ENCODE measurements at regions not wholly inside any gene's neighbourhood (a gene's known extent, or its start where the extent isn't known, plus 50 kb on each side); places are given as distances from the start of the nearest gene placed in this dataset.
"Not testable (repeated sequence)": the region's sequence is repeated elsewhere in the genome, so short reads cannot be mapped to it uniquely, and the experiment has no call there.

GRCh38 chr12:131293071-131294015 lies 339.6 kb downstream of the ADGRD1 start:
- DNase-seq = not testable (repeated sequence)

- not testable (repeated sequence) for DNase-seq
Measured at GRCh38 chr12:131294716-131295115, 341.0 kb downstream of the ADGRD1 start.

GRCh38 chr12:131295117-131295516 lies 341.4 kb downstream of the ADGRD1 start:
- not testable (repeated sequence) for DNase-seq

- DNase-seq = not testable (repeated sequence)
Measured at GRCh38 chr12:131295559-131295958, 341.9 kb downstream of the ADGRD1 start.

- DNase-seq = not testable (repeated sequence)
Measured at GRCh38 chr12:131296136-131296535, 342.4 kb downstream of the ADGRD1 start.

DNA sequence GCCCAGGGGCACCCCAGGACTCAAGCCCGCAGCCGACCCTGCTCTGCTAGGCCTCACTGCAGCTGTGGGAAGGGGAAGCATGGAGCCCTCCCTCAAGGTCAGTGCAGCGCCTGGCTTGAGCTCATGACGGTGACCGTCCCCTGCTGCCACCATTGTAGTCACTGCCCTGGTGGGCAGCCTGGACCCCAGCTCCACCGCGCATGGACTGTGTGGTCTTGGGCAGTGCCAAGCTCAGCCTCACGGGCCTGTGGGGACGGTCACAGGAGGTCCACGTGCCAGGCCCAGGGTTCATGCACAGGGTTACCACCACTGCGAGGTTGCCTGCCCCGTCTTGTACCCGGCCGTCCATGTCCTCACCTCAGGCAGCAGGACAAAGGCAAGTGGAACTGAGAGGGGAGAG lies 342.9 kb downstream of the ADGRD1 start:
- not testable (repeated sequence) for DNase-seq

DNA sequence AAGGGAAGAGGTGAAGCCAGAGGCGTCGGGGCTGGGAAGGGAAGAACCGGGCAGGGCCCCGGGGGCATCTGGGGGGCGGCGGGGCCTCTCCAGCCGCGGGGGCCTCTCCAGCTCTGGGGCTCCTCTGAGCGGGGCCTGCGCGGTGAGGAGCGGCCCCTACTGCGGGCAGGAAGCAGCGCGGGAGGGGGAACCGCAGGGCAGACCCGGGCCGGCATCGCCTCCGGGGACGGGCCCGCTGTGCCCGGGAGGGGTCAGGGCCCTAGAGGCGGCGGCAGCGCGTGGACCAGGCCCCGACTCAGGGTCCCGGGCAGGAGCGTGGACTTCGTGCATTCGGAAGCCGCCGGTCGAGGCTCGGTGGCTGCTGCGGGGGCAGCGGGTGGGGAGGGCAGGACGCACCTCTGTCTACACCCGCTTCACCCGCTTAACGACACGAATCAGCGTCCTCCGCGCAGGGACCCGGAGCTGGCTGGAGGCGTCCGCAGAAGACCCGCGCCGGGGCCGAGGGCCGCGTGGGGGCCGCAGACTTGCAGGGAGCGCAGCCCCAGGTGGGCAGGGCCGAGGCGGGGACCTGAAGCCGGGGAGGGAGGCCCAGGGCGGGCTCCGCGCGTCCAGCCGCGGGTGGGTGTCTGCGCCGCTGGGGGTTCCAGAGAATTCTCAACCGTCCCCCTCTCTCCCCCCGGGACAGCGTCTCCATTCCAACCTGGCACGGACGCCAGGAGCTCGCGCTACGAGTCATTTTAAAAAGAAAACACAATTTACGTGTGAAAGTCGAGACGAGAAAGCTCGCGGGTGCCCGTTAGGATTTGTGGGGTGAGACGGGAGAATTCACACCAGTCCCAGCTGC lies 345.0 kb downstream of the ADGRD1 start:
- DNase-seq = not testable (repeated sequence)

DNA sequence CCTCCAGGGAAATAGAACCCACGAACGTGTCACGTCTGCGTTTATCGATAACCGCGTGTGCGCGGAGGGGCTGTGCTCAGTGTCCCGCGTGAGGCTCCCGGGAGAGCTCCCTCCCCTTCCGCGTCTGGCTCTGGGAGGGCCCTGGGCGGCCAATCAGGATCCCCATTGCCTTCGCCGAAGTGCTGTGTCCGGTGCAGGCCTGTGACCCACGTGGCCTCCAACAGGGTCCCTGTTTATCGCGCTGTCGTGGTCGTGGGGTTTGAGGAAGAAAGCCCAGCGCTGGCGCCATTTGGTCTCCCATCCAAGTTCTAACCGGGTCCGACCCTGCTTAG lies 345.6 kb downstream of the ADGRD1 start:
- DNase-seq = not testable (repeated sequence)

DNA sequence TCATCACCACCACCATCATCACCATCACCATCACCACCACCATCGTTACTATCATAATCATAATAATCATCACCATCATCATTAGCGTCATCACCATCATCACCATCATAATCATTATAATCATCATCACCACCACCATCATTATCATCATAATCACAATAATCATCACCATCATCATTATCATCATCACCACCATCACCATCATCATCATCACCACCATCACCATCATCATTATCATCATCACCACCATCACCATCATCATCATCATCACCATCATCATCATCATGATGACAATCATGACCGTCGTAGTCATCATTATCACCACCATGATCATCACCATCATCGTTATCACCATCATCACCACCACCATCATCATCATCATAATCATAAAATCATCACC lies 349.9 kb downstream of the ADGRD1 start:
- DNase-seq = not testable (repeated sequence)

DNA sequence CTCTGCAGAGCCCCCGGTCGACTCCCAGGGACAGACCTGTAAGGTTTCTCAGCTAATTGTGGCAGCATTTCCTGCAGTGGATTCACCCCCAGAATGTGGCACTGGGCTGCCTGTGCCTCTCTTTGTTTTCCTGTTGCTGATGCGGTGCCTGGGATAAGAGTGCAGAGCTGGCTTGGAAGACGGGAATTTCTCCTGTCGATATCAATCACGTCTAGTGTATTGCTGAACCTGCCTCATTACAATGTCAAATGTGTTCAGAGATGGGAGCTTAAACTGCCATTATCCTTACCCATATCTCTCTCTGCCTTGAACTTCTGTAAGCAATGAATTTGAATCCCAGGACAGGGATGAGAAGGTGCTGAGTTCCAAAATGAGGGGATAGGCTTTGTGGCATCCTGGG lies 350.9 kb downstream of the ADGRD1 start:
- DNase-seq = not testable (repeated sequence)

- no peak for DNase-seq
Measured at GRCh38 chr12:131309700-131310099, 356.0 kb downstream of the ADGRD1 start.

DNA sequence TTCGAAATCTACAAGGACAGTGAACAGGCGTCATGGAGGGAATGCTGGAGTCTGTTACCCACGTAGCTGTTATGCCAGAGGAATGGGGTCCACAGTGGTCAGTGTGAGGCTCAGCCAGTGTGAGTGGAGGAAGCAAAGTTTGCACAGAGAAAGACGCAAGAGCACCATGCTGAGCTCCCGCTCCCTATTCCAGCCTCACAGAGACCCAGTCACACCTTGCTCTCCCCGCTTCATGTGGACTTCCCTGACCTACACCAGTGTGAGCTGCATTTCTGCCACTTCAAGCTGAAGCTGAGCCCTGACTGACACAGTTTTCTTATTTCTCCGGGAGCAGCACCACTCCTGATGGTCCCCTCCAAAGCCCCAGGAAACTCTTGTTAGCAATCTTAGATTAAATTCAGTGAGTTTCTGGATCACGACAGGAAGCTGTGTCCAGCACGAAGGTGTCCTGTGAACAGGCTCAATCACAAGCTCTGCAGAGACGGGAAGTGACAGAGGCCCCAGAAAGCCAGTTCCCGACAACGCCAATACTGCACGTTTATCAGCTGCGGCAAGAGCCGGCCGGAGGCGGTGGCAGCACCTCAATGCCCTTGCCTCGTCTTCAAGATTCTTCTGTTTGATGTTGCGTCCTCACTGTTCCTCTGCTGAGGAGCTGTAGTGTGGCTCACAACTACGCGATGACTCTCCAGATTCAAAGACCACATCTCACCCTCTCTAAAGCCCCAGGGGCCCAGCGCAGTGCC lies 356.7 kb downstream of the ADGRD1 start:
- not testable (repeated sequence) for DNase-seq

GRCh38 chr12:131311279-131311722 lies 357.6 kb downstream of the ADGRD1 start:
- DNase-seq = not testable (repeated sequence)

DNA sequence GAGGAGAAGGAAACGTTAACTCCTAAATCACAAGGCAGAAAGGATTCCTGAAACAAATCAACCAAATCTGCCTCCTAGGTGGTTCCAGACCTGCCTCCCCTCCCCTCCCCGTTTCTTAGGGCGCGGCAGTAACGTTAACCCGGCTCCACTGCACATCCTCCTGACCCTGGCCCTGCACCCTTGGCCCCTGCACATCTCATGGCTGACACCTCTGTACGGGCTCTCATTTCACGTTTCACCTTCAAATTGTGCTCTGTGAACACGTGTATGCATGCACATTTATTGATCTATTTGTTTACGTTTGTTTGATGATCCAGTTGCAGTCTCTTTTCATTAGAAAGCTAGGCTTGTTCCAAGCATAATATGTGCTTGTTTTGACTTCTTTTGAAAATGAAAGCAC lies 358.1 kb downstream of the ADGRD1 start:
- DNase-seq = no peak

DNA sequence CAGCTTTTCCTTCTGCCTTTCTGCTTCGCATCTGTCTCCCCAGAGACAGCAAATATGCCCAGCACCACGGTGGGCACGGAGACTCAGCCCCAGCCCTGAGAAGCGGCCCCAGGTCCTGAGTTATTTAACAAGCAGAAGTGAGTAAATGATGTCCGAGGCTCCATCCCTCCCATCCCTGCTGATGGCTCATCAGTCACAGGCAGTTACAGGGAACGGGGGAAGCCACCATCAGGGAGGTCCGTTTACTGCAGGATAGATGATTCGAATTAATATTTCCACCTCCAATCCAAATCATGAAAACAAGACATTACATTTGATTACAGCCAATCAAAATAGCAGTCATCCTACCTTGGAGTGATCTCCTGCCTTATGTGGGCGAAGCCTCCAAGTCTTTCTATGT lies 358.7 kb downstream of the ADGRD1 start:
- not testable (repeated sequence) for DNase-seq

- no peak for DNase-seq
Measured at GRCh38 chr12:131312793-131313545, 359.3 kb downstream of the ADGRD1 start.

DNA sequence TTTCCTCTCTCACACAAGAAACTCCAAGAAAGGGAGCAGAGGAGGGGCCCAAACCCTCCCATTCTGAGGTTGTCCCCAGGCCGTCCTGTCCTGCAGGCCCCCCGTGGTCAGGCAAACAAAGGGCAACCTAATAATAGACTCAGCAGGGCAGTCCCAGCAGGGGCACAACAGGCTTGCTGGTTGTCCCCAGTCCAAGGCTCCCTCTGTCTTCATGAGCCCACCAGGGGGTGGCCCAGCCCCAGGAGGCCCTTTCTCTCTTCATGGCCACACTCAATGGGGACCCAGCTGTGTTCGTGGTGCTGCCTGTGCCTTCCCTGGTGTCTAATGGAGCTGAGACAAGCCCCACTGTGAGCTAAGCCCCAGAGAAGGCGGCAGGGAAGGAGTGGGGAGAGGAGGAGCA lies 359.9 kb downstream of the ADGRD1 start:
- no peak for DNase-seq

DNA sequence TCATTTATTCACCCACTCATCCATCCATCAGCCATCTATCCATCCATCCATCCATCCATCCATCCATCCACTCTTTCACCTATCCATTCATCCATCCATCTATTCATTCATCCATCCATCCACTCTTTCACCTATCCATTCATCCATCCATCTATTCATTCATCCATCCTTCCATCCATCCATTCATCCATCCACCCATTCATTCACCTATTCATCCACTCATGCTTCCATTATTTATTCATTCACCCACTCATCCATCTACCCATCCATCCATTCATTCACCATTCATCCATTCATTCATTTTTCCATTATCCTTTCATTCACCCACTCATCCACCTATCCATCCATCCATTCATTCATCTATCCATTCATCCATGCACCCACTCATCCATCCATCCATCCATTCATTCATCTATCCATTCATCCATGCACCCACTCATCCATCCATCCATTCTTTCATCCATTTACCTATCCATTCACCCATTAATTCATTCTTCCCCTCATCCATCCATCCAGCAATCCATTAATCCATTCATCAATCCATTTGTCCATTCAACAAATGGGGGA lies 360.9 kb downstream of the ADGRD1 start:
- DNase-seq = no peak

GRCh38 chr12:131315601-131316000 lies 361.9 kb downstream of the ADGRD1 start:
- DNase-seq = no peak

- DNase-seq = no peak
Measured at GRCh38 chr12:131316388-131316787, 362.7 kb downstream of the ADGRD1 start.

DNA sequence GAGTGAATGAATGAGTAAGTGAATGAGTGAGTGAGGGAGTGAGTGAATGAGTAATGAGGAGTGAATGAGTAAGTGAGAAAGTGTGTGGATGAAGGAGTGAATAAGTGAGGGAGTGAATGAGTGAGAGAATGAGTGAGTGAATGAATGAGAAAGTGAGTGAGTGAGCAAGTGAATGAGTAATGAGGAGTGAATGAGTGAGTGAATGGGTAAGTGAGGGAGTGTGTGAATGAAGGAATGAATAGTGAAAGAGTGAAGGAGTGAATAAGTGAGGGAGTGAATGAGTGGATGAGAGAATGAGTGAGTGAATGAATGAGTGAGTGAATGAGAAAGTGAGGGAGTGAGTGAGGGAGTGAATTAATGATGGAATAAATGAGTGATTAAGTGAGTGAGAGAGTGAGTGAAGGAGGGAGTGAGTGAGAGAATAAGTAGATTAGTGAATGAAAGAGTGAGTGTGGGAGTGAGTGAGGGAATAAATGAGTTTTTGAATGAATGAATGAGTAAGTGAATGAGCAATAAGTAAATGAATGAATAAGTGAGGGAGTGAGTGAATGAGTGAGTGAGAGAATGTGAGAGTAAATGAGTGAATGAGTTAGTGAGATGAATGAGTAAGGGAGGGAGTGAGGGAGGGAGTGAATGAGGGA lies 364.5 kb downstream of the ADGRD1 start:
- DNase-seq = no peak
